DOHH2 (cell line): ENCODE measurements at regions not wholly inside any gene's neighbourhood (a gene's known extent, or its start where the extent isn't known, plus 50 kb on each side); places are given as distances from the start of the nearest gene placed in this dataset.
"Not testable (repeated sequence)": the region's sequence is repeated elsewhere in the genome, so short reads cannot be mapped to it uniquely, and the experiment has no call there.

Experiments
- CTCF ChIP-seq: fragments of 200-600 bp; sonication (generic); IDR thresholded peaks from one replicate; pipeline ENCODE4 v1.5.1; 2014; ENCODE audit warnings: antibody characterized with exemption, mild to moderate bottlenecking, low read depth, low read length; ENCODE audit not compliant: poor library complexity, severe bottlenecking
- EZH2phosphoT487 ChIP-seq: fragments of 200-600 bp; sonication (generic); IDR thresholded peaks from 2 replicates; pipeline ENCODE4 v1.6.1; 2017; ENCODE audit warnings: borderline replicate concordance, mild to moderate bottlenecking, antibody characterized with exemption, low read length, moderate library complexity, mixed read lengths

DNA sequence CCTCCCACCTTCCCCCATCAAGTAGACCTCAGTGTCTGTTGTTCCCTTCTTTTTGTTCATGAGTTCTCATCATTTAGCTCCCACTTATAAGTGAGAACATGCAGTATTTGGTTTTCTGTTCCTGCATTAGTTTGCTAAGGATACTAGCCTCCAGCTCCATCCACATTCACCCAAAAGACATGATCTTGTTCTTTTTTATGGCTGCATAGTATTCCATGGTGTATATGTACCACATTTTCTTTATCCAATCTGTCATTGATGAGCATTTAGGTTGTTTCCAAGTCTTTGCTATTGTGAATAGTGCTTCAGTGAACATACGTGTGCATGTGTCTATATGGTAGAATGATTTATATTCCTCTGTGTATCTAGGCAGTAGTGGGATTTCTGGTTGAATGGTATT, 306.5 kb downstream of the SFMBT2 start:
- TF ChIP-seq CTCF, EZH2phosphoT487: not testable (repeated sequence)
